ENCODE measurements at regions not wholly inside any gene's neighbourhood (a gene's known extent, or its start where the extent isn't known, plus 50 kb on each side); places are given as distances from the start of the nearest gene placed in this dataset.

GRCh38 chr3:176839901-176840300 lies 357.4 kb downstream of the TBL1XR1 start:
- Histone ChIP-seq H3K9ac (ENCODE audit: extremely low read depth, insufficient read length, low read length) (no peak overlapping the region), H3K9me3 (ENCODE audit: control insufficient read depth, low read depth, low read length) (no peaks in the 10 kb centered on the region), H2BK120ac (ENCODE audit: low read depth, low read length, poor library complexity, severe bottlenecking) (no peak overlapping the region), H3K4me1 (ENCODE audit: insufficient read depth, low read length) (no peaks in the 10 kb centered on the region), H4K91ac (ENCODE audit: insufficient read length, low read depth, low read length) (no peak overlapping the region), H3K23me2 (ENCODE audit: insufficient read length, low read depth, low read length, poor library complexity, severe bottlenecking) (no peaks in the 10 kb centered on the region), H2BK5ac (ENCODE audit: insufficient read length, low read length) (no peak overlapping the region), H4K20me1 (ENCODE audit: control insufficient read depth, insufficient read depth, insufficient read length) (no peaks in the 10 kb centered on the region), H3K27ac (ENCODE audit: insufficient read length, low read depth, low read length) (no peak overlapping the region), H3K79me2 (ENCODE audit: insufficient read depth, low read length) (no peaks in the 10 kb centered on the region), H3K23ac (ENCODE audit: insufficient read length, low read depth, low read length) (no peak overlapping the region), H2BK12ac (ENCODE audit: insufficient read length, low read depth, low read length) (no peak overlapping the region), H2AFZ (ENCODE audit: low read length) (no peak overlapping the region), H4K5ac (ENCODE audit: insufficient read length, low read depth, low read length) (no peak overlapping the region), H2BK15ac (ENCODE audit: low read depth, low read length) (no peak overlapping the region), H3K4me2 (ENCODE audit: insufficient read depth, insufficient read length, low read length) (no peak overlapping the region), H3K27me3 (ENCODE audit: insufficient read depth, low read length) (no peaks in the 10 kb centered on the region), H3K14ac (ENCODE audit: insufficient read depth, low read length) (no peak overlapping the region), H4K8ac (replicated peaks; ENCODE audit: insufficient read length, low read depth, low read length) (no peak overlapping the region), H3K18ac (ENCODE audit: insufficient read length, low read depth, low read length) (no peak overlapping the region), H2AK5ac (ENCODE audit: insufficient read length, low read length) (no peak overlapping the region), H2BK20ac (ENCODE audit: low read depth, low read length, poor library complexity, severe bottlenecking) (no peak overlapping the region), H3K79me1 (ENCODE audit: insufficient read depth, low read depth, low read length, poor library complexity, severe bottlenecking) (no peaks in the 10 kb centered on the region), H3K56ac (ENCODE audit: insufficient read length, low read depth, low read length) (no peak overlapping the region), H3K4ac (ENCODE audit: low read depth, low read length) (no peak overlapping the region), H3T11ph (ENCODE audit: low read length) (no peak overlapping the region)
- Mint-ChIP-seq H3K9me3 (no peaks in the 10 kb centered on the region), H3K36me3 (ENCODE audit: insufficient read depth in 1 of 3, low read depth in 3 of 3) (no peaks in the 10 kb centered on the region), H3K27ac (no peak overlapping the region), H3K4me1 (peaks cover 0 to 2% of the 10 kb centered on the region in 2 experiments; a peak in 1 of 4 replicates), H3K4me3 (no peak overlapping the region), H3K27me3 (ENCODE audit: low read depth) (no peaks in the 10 kb centered on the region)
- no CpG with 5 or more reads among the region's 2 CpGs for WGBS (ENCODE audit: extremely low coverage, insufficient read length, low lambda C conversion rate)
- no peak for DNase-seq
- TF ChIP-seq, protein P1, sequence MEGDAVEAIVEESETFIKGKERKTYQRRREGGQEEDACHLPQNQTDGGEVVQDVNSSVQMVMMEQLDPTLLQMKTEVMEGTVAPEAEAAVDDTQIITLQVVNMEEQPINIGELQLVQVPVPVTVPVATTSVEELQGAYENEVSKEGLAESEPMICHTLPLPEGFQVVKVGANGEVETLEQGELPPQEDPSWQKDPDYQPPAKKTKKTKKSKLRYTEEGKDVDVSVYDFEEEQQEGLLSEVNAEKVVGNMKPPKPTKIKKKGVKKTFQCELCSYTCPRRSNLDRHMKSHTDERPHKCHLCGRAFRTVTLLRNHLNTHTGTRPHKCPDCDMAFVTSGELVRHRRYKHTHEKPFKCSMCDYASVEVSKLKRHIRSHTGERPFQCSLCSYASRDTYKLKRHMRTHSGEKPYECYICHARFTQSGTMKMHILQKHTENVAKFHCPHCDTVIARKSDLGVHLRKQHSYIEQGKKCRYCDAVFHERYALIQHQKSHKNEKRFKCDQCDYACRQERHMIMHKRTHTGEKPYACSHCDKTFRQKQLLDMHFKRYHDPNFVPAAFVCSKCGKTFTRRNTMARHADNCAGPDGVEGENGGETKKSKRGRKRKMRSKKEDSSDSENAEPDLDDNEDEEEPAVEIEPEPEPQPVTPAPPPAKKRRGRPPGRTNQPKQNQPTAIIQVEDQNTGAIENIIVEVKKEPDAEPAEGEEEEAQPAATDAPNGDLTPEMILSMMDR (conservative IDR thresholded peaks at IDR 0.05), result no peak

All from H9 (cell line).